ENCODE measurements at regions not wholly inside any gene's neighbourhood (a gene's known extent, or its start where the extent isn't known, plus 50 kb on each side); places are given as distances from the start of the nearest gene placed in this dataset.
"Not testable (repeated sequence)": the region's sequence is repeated elsewhere in the genome, so short reads cannot be mapped to it uniquely, and the experiment has no call there.

- no peak for DNase-seq (ENCODE audit: low spot score)
These were observed 790.4 kb downstream of the EPHA4 start for GRCh38 chr2:220781622-220782241.

- DNase-seq (ENCODE audit: low spot score) = no peak
These were observed 789.4 kb downstream of the EPHA4 start for GRCh38 chr2:220782609-220783113.

GRCh38 chr2:220783671-220784070 is 788.4 kb downstream of the EPHA4 start:
- no peak for DNase-seq (ENCODE audit: low spot score)

- no peak for DNase-seq (ENCODE audit: low spot score)
These were observed 786.9 kb downstream of the EPHA4 start for GRCh38 chr2:220785178-220785577.

- DNase-seq (ENCODE audit: low spot score) = no peak
These were observed 785.9 kb downstream of the EPHA4 start for GRCh38 chr2:220786216-220786615.

- DNase-seq (ENCODE audit: low spot score) = no peak
These were observed 784.9 kb downstream of the EPHA4 start for GRCh38 chr2:220787251-220787650.

GRCh38 chr2:220789961-220790360 is 782.1 kb downstream of the EPHA4 start:
- no peak for DNase-seq (ENCODE audit: low spot score)

- no peak for DNase-seq (ENCODE audit: low spot score)
These were observed 776.4 kb downstream of the EPHA4 start for GRCh38 chr2:220795705-220796104.

GRCh38 chr2:220811115-220811514 is 761.0 kb downstream of the EPHA4 start:
- no peak for DNase-seq (ENCODE audit: low spot score)

- no peak for DNase-seq (ENCODE audit: low spot score)
These were observed 760.0 kb downstream of the EPHA4 start for GRCh38 chr2:220811952-220812570.

GRCh38 chr2:220814441-220814840 is 757.7 kb downstream of the EPHA4 start:
- DNase-seq (ENCODE audit: low spot score) = no peak

GRCh38 chr2:220815698-220816097 is 756.4 kb downstream of the EPHA4 start:
- DNase-seq (ENCODE audit: low spot score) = no peak

GRCh38 chr2:220821683-220822082 is 750.4 kb downstream of the EPHA4 start:
- DNase-seq (ENCODE audit: low spot score) = no peak

GRCh38 chr2:220823590-220823989 is 748.5 kb downstream of the EPHA4 start:
- not testable (repeated sequence) for DNase-seq (ENCODE audit: low spot score)

- DNase-seq (ENCODE audit: low spot score) = no peak
These were observed 738.7 kb downstream of the EPHA4 start for GRCh38 chr2:220833446-220833845.

- no peak for DNase-seq (ENCODE audit: low spot score)
These were observed 736.5 kb downstream of the EPHA4 start for GRCh38 chr2:220835583-220835982.

GRCh38 chr2:220837226-220837625 is 734.9 kb downstream of the EPHA4 start:
- DNase-seq (ENCODE audit: low spot score) = no peak

- DNase-seq (ENCODE audit: low spot score) = no peak
These were observed 729.0 kb downstream of the EPHA4 start for GRCh38 chr2:220842901-220843665.

- no peak for DNase-seq (ENCODE audit: low spot score)
These were observed 726.3 kb downstream of the EPHA4 start for GRCh38 chr2:220845766-220846273.

GRCh38 chr2:220847006-220847405 is 725.1 kb downstream of the EPHA4 start:
- DNase-seq (ENCODE audit: low spot score) = no peak

GRCh38 chr2:220847589-220847988 is 724.5 kb downstream of the EPHA4 start:
- DNase-seq (ENCODE audit: low spot score) = no peak

GRCh38 chr2:220849433-220849832 is 722.7 kb downstream of the EPHA4 start:
- DNase-seq (ENCODE audit: low spot score) = no peak

GRCh38 chr2:220850116-220850515 is 722.0 kb downstream of the EPHA4 start:
- no peak for DNase-seq (ENCODE audit: low spot score)
